CD4-positive, alpha-beta T cell treated with Interleukin-1 beta for 1 hour (primary cell): ENCODE measurements at regions not wholly inside any gene's neighbourhood (a gene's known extent, or its start where the extent isn't known, plus 50 kb on each side); places are given as distances from the start of the nearest gene placed in this dataset.

Experiments used
- DNase-seq, 2 donors: peaks; one replicate each; pipeline ENCODE4 v3.0.0-alpha.2; 2020 to 2022

DNA sequence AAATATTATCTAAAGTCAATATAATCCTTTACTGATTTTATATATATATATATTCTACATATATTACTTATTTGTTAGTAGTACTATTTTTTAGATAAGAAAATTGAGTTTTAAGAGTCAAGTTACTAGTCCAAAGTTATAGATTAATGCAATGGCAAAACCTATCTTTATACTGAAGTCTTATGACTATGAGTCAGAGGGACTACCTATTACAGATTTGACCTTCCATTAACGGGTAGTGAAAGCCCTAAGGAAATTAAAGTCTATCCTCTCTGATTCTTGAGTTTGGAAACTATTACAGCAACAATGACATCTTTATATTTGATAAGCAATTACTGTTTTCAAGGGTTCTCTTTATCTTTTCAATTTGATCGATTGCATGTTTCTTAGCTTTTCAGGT lies 315.8 kb downstream of the CASP12 start:
- DNase-seq = no peak

DNA sequence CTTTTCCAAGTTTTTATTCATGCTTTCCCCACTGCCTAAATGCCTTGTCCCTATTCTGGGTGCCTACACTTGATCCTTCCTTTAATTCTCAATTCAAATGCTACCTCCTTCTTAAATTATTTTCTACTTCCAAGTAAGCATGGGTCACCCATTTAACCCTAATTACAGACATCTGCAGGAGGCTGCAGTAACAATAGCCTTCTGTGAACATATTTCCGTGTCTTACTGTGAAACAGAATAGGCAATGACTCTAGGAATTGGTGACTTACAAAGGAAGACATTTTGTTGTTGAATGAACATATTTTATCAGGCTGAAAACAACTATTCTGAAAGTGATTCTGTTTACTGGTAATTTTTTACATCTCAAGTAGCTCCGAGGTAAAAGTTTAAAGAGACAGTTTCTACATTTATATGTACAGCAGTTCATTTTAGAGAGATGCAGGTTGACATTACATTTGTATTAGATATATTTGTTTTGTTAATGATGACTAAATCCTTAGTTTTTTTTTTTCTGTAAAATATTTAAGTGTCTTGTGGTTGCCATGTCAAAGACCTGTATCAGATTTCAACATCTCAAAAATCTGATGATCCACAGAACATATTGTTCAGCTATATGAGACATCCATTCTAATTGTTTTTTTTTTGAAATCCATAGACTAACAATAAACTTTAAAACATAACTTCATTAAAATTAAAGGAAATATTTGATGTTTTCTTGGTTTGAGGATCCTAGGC lies 316.8 kb downstream of the CASP12 start:
- no peak for DNase-seq

DNA sequence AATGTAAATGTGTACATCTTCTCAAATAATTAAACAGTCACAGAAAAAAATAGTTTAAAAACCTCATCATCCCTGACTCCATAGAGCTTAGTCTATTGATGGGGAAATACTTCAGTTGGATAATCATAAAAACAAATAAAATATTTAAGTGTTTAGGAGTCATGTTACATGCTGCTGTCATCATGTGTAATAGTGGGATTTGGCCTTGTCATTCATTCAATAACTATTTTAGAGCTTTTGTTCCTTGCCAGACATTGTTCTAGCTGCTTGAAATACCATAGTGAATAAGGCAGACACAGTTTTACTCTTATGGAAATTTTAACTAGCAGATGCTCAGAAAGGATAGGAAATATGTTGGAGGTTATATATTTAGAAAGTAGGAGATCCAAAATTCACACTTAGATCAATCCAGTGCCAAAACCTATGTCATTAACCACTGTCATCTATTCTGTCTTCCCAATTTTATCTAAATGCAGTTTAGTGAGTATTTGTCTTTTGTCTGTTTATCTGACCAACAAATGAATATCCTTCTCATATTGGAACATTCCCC lies 324.7 kb downstream of the CASP12 start:
- DNase-seq = no peak

DNA sequence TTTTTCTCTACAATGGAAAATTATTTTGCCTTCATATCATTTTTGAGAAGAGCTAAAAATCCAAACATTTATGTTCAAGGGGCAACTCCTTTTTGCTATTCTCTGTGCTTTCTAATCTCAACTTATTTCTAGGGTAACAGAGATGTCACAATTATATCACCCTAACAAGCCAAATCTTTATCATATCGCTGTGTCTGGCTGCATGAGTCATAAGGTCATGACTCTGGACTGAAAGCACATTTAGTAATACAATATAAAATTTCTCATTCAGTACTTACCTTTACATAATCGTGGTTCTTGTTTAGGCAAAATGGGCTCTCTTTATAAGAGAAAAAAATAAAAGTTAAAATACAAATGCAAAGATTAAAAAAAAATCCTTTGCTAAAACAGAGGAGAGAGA lies 326.0 kb downstream of the CASP12 start:
- no peak for DNase-seq

DNA sequence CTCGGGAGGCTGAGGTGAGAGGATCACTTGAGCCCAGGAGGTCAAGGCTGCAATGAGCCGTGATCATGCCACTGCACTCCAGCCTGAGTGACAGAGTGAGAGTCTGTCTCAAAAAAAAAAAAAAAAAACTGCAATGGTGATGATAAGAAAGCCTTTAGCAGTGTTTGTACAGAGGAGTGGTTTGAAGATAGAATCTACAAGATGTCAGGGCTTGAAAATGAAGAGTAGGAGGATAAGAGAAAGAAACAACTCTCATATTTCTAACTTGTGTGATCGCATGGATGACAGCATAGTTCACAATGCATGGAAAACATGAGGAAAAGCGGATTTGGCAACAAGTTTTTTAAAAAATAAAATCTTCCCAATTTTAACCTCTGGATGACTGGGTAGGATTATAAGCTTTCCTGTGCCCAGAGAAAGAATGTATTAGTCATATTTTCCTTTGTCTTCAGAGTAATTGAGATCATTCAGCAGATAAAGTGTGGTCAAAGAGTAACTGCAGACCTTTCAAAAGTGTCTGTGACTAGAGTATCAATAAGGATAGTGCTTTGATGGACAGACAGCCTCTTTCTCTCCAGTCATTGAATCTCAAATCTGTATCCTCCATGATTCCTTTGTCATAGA lies 328.1 kb downstream of the CASP12 start:
- no peak for DNase-seq

DNA sequence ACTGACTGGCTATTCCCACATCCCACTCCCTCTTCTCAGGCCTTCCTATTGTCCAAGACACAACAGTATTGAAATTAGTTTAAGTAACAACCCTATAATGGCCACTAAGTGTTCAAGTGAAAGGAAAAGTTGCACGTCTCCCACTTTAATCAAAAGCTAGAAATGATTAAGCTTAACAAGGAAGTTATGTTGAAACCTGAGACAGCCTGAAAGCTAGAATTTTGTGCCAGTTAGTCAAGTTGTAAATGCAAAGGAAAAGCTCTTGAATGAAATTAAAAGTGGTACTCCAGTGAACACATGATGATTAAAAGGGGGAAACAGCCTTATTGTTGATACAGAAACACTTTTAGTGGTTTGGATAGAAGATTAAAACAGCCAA lies 332.7 kb downstream of the CASP12 start:
- no peak for DNase-seq

DNA sequence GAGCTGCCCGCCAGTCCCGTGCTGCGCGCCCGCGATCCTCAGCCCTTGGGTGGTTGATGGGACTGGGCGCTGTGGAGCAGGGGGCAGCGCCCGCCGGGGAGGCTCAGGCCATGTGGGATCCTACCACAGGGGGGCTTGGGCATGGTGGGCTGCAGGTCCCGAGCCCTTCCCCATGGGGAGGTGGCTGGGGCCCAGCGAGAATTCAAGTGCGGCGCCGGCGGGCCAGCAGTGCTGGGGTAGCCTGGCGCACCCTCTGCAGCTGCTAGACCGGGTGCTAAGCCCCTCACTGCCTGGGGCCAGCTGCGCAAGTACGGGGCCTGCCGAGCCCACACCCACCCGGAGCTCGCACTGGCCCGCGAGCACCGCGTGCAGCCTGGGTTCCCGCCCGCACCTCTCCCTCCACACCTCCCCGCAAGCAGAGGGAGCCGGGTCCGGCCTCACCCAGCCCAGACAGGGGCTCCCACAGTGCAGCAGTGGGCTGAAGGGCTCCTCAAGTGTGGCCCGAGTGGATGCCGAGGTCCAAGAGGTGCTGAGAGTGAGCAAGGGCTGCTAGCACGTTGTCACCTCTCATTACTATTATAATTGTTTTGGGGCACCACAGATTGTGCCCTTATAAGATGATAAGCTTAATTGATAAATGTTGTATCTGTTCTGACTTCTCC lies 333.2 kb downstream of the CASP12 start:
- DNase-seq = no peak

DNA sequence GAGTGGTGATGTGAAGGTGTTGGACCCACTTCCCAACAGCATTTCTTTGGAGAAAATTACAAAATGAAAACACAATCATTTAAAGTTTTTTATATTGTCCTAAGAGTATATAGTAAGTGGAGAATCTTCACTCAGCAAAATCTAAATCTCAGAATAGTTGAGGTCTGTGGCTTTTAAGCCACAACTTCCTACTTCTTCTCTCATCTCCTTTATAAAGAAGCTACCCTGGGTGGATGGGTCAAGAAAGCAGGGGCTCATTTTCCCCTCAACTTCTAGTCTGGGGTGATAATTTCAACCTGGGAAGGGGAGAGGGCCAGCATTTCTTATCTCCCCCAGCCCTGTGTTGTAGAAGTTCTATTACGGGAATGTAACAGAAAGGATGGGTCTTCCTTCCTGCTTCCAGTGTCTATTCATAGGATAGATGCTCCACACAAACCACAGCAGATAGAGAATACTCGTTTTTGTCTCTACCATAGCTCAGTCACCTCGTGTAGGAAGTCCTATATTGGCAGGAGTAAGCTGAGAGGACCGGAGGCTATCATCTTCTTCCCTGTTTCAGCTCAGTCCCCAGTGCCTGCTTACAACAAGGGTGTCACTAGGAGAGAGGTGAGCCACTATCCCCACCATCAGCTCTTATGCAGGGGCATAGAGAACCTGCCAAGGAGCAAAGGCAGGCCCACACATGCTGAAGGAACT lies 341.5 kb downstream of the CASP12 start:
- DNase-seq = no peak

DNA sequence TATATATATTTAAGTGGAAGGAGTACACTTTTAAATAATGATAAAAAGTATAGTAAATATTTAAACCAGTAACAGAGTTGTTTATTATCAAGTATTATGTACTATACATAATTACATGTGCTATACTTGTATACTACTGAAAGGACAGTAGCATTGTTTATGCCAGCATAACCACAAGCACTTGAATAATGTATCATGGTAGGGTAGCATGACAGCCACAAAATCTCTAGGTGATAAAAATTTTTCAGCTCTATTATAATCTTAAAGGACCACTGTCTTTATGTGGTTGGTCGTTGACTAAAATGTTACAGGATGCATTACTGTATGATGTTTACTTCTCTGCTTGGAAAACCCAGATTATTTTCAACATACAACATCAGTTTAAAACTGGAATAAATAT lies 349.2 kb downstream of the CASP12 start:
- DNase-seq = no peak

DNA sequence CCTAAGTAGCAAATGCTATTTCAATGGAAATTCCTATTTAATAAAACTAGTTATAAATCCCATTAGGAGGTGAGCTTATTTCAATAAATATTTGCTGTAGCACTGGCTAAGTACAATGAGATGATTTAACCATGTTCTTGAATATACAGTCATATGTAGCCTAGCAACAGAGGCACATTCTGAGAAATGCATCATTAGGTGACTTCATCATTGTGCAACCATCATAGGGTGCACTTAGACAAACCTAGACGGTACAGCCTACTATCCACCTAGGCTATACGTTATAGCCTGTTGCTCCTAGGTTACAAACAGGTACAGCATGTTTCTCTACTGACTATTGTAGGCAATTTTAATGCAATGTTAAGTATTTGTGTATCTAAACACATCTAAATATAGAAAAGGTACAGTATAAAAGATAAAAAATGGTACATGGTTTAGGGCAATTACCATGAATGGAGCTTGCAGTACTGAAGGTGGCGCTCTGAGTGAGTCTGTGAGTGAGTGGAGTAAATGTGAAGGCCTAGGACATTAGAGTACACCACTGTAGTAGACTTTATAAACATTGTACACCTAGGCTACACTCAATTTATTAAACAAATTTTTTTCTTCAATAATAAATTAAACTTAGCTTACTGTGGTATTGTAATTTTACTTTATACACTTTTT lies 350.1 kb downstream of the CASP12 start:
- no peak for DNase-seq

DNA sequence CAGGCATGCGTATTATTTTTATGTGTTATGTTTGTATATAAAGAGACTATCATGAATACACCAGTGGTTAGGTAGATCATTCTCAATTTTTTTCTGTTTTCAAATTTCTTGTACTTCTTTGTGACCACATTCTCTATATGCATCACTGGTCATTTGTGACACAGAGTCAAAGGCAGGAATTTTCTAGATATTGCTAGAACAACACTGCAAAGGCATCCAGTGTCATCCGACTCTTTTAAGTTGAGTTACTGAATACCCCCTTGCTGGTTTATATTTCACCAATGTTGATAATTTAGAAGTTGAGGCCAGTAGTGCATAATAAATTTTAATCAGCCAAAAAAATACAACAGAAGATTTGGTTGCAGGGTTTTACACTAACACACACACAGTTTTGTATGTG lies 351.8 kb downstream of the CASP12 start:
- no peak for DNase-seq

DNA sequence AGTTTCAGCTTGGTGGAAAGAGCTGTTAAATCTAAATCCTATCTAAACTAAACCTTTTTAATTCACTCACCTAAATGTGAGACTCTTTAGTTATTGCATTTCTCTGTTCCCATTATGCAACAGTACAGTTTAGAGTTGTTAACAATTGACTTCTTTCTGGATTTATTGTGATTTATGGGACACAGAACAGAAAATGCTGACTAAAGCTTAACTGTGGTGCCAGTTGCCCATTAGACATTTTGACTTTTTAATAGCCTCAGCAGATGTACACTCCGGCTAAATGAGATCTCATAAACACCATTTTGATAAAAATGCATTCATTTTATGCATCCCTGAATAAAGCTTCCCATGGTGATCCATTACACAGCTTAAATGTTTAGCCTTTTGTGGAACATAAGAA lies 356.6 kb downstream of the CASP12 start:
- no peak for DNase-seq

DNA sequence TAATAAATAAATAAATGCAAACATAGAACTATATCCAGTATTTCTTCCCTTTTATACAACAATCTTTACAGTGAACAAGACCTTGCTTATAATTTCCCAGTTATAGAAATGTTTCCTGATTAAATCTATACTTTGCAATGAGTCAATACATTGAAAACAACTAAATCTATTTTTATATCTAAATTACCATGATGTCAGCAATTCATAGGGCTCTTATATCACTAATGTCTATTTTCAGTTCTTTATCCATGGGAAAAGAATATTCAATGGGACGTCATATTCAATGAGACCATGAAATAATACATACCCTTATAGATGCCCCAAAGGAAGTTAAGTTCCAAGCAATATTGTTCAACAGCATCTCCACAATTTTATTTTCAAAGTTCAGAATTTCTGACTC lies 359.9 kb downstream of the CASP12 start:
- no peak for DNase-seq

DNA sequence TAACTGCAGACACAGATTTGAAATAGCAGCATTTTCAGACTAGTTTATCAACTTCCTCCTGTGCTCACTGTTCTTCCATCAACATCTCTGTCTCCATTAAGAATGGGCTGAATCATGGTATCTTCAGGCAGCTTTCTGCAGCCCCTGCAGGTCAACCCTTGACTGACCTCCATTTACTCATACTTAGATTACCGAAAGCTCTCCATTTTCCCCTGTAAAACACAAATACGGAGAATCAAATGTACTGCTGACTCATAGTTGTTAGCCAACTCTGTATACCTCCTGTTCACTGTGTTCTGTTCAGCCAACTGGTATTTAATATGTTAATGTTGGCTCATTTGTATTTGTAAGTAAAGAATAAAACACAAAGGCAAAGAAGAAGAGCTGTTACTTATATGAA lies 364.0 kb downstream of the CASP12 start:
- no peak for DNase-seq

DNA sequence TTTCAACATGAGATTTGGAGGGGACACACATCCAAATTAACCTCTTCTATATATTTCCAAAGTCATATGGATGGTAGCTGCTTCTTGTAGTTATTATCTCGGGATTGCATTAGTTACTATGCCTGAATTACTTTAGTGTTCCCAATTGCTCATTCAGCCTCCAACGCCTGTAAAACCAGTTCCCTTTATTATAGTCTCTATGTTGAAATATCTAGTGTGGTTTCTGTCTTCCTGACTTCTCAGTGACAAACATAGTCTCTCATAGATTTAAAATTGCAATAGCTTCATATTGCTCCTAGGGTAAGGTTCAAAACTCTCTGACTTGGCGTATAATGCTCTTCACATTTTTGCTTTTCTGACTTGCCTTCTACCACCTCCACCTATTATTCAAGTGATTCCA lies 366.4 kb downstream of the CASP12 start:
- DNase-seq = no peak

DNA sequence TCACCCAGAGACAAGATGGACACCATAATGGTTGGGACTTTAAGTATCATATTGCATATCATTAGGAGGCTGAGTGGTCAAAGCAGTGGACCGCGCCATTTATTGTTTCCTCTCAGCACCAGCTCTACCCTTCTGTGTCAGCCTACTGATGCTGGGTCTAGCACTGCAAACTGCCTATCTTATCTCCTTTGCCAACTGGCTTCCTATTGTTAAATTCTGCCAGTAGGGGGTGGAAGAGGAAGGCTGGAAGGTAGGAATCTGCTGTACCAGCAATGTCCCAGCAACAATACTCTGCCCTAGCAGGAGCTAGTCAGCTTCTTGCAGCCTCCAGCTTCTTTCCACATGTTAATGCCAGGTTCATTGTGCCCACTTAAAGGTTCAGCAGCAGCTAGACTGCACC lies 367.1 kb upstream of the PDGFD start:
- DNase-seq = peak in 1 of 2 donors; percentile 26

DNA sequence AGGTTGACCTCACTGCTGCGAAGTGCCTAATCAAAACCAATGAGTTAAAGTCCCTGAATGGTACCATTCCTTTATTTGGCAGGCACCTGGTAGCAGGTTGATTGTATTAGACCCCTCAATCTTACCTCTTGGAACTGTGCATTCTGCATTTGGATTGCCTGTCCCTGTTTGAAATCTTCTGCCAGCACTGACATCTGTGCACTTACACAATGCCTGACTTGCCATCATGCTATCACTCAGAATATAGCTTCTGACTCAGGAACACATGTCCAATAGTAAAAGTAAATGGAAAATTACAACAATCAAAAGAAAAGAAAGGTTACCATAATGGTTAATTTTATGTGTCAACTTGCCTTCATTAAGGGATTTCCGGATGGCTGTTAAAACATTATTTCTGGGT lies 366.0 kb upstream of the PDGFD start:
- DNase-seq = no peak

DNA sequence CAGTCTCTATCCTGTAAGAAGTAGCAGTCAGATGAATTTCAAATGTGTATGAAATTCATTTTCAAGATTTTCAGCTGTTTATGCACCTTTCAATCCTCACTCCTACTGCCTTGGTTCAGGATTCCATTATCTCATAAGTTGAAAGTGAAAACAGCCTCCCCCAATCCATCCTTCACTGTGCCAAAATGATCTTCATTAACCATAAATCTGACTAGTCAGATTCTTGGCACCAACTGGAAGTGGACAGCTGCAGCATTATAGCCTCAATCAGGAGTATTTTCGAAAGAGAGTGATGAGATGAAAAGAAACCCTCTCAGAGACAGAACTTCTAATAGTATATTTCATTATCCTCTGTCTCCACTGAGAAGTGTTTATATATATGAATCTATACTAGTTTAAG lies 365.3 kb upstream of the PDGFD start:
- DNase-seq = no peak

DNA sequence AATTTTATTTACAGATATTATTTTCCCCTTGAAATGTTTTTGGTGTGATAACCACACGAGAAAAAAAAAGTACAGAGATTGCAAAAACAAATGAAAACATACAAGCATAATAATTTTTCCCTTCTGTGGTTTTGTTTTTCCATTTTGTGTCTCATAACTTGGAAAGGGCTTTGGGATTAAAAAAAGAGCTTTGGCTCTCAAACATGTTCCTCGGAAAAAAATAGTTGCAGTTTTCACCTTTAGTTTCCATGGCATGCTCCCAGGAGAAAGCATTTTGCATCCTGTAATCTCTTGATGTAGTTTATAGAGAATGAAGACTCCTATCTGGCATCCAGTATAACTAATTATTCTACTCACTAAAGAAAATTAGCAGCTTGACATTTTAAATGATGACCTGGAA lies 362.1 kb upstream of the PDGFD start:
- DNase-seq = no peak

DNA sequence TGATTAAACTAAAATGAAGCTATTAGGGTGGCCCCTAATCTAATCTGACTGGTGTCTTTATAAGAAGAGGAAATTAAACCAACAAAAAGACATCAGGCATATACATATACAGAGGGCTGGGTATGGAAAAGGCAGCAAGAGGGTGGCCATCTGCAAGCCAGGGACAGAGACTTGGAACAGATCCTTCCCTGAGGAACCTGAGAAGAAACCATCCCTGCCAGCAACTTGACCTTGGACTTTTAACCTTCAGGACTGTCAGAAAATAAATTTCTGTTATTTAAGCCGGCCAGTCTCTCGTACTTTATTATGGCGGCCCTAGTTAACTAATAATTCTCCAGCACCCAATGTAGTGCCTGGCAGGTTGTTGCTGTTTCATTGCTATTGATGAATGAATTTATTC lies 361.5 kb upstream of the PDGFD start:
- DNase-seq = no peak

DNA sequence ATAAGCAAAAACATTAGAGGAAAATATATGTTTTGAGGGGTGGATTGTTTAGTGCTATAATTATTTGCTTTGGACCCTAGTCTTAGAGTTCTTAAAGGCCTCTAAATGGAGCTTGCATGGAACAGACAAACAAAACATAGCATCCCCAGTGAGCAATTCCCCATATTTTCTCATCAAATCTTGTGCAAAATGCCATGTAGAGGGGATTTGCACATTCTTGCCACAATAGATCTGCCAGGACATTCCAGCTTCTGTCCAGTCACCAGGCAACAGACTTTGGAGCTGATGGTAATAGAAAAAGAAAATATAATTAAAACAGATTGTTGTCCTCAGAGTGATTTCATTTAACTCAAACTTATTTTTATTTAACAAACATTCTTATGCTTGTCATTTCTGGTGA lies 360.3 kb upstream of the PDGFD start:
- no peak for DNase-seq

DNA sequence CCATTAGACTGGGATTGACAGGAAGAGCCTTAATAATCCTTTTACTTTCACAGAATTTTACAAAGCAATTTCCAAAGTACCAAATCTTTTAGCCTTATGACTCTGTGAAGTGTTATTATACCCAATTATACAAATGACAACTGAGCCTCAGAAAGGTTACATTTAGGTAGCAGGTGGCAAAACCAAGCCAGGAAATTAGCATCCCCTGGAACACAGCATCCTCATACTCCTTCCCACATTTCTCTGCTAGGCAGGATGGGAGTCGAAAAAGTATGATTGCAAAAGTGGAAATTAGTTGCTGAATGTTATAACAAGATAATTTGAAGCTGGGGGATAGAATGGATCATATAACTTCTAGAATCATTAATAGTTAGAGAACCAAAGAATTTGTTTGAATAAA lies 359.7 kb upstream of the PDGFD start:
- no peak for DNase-seq

DNA sequence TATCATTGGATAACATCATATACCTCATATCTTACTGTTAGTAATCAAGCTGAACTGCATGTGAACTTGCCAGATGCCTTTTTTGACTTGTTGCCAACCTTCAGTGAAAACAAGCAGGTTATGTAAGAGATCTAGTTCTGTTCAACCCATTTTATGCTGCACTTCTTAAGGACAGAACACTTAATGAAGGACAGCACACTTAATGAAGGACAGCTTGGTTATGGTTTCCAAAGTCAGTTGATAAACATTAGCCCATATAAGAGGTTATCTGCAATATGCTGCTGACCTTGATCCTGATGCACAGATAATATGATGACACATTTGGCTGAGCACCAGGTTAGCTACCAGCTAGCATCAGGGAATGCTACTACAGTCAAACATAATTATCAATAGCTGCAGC lies 358.7 kb upstream of the PDGFD start:
- DNase-seq = no peak
